Neural cell (in vitro differentiated cells): ENCODE measurements at regions not wholly inside any gene's neighbourhood (a gene's known extent, or its start where the extent isn't known, plus 50 kb on each side); places are given as distances from the start of the nearest gene placed in this dataset.

Experiments used
- EP300 ChIP-seq: fragments of 450-650 bp; conservative IDR thresholded peaks from 2 replicates; pipeline ENCODE4 v1.6.1; 2014; ENCODE audit warnings: antibody characterized with exemption, mild to moderate bottlenecking, moderate library complexity; ENCODE audit not compliant: poor library complexity, severe bottlenecking
- EZH2 ChIP-seq: fragments of 200-600, 300-800 bp; shearing (Covaris generic), sonication (generic); IDR thresholded peaks from 2 replicates; pipeline ENCODE4 v1.6.1; 2014; ENCODE audit warnings: antibody characterized with exemption, low read length, borderline replicate concordance, mild to moderate bottlenecking; ENCODE audit not compliant: insufficient read depth, poor library complexity, severe bottlenecking
- TF ChIP-seq, protein P1 (sequence below): fragments of 450-650 bp; IDR thresholded peaks from 2 replicates; pipeline ENCODE4 v1.5.1; 2014; ENCODE audit warnings: antibody characterized with exemption, mild to moderate bottlenecking, moderate library complexity; ENCODE audit not compliant: poor library complexity, severe bottlenecking

DNA sequence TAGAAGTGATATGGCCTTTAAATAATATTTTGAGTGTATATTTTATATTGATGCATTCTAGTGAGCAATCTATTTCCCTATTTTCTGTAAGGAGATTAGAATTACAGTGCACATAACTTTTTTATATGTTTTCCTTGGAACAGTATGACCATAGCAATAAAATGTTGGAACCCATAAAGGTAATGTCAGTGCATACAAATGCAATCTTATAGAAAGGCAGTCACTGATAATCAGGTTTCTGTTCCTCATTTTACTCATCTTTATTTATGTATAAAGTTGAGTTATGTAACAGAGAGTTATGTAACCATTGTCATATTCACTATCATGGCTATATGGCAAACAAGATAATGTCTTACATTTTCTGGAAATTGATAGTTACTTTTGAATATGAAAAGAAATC lies 179.9 kb upstream of the NETO1 start:
- TF ChIP-seq, protein P1, sequence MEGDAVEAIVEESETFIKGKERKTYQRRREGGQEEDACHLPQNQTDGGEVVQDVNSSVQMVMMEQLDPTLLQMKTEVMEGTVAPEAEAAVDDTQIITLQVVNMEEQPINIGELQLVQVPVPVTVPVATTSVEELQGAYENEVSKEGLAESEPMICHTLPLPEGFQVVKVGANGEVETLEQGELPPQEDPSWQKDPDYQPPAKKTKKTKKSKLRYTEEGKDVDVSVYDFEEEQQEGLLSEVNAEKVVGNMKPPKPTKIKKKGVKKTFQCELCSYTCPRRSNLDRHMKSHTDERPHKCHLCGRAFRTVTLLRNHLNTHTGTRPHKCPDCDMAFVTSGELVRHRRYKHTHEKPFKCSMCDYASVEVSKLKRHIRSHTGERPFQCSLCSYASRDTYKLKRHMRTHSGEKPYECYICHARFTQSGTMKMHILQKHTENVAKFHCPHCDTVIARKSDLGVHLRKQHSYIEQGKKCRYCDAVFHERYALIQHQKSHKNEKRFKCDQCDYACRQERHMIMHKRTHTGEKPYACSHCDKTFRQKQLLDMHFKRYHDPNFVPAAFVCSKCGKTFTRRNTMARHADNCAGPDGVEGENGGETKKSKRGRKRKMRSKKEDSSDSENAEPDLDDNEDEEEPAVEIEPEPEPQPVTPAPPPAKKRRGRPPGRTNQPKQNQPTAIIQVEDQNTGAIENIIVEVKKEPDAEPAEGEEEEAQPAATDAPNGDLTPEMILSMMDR = no peak
- TF ChIP-seq EP300 (no peak), EZH2 (no peak)
